Upper lobe of right lung (tissue), 1 donor: ENCODE measurements at regions not wholly inside any gene's neighbourhood (a gene's known extent, or its start where the extent isn't known, plus 50 kb on each side); places are given as distances from the start of the nearest gene placed in this dataset.

Experiments
- ATAC-seq: fragments of 200-7000 bp; cut with Tn5 transposase; one replicate; pipeline ENCODE4 v1.9.1; 2020; ENCODE audit warnings: mild to moderate bottlenecking, moderate library complexity
- DNase-seq: peaks from one replicate; pipeline ENCODE4 v3.0.0-alpha.2; 2020
- H3K27ac ChIP-seq: fragments of 200-600 bp; one replicate; pipeline ENCODE4 v1.8.0; 2022
- H3K27me3 ChIP-seq: fragments of 200-600 bp; one replicate; pipeline ENCODE4 v1.8.0; 2022; ENCODE audit warnings: mild to moderate bottlenecking
- H3K36me3 ChIP-seq: fragments of 200-600 bp; one replicate; pipeline ENCODE4 v1.8.0; 2022
- H3K4me1 ChIP-seq: fragments of 200-600 bp; one replicate; pipeline ENCODE4 v1.8.0; 2022
- H3K4me3 ChIP-seq: fragments of 200-600 bp; one replicate; pipeline ENCODE4 v1.8.0; 2022; ENCODE audit warnings: mild to moderate bottlenecking
- H3K9me3 ChIP-seq: fragments of 200-600 bp; one replicate; pipeline ENCODE4 v1.8.0; 2022
- CTCF ChIP-seq: fragments of 200-600 bp; IDR thresholded peaks from one replicate; pipeline ENCODE4 v1.8.0; 2022; ENCODE audit warnings: antibody characterized with exemption
- intact Hi-C: fragments of 100-400 bp; cut with DNase I; formaldehyde crosslinking; loops from one replicate; pipeline ENCODE4 v1.11.0; 2022
- donor health status: DM: no; HTN: yes; CAD: no; lungs with severe emphysema.

- DNase-seq (no peak), ATAC-seq (no peak)
- no peak overlapping the region for H3K4me3 ChIP-seq
- TF ChIP-seq CTCF = no peak
- intact Hi-C loops = no loop called here
- H3K36me3 ChIP-seq = no peaks in the 10 kb centered on the region
- no peaks in the 10 kb centered on the region for H3K4me1 ChIP-seq
- H3K9me3 ChIP-seq = peaks cover 4% of the 10 kb centered on the region
- H3K27me3 ChIP-seq = no peaks in the 10 kb centered on the region
- H3K27ac ChIP-seq = no peak overlapping the region
These were observed 330.7 kb downstream of the CDH26 start for GRCh38 chr20:60288945-60289344.

DNA sequence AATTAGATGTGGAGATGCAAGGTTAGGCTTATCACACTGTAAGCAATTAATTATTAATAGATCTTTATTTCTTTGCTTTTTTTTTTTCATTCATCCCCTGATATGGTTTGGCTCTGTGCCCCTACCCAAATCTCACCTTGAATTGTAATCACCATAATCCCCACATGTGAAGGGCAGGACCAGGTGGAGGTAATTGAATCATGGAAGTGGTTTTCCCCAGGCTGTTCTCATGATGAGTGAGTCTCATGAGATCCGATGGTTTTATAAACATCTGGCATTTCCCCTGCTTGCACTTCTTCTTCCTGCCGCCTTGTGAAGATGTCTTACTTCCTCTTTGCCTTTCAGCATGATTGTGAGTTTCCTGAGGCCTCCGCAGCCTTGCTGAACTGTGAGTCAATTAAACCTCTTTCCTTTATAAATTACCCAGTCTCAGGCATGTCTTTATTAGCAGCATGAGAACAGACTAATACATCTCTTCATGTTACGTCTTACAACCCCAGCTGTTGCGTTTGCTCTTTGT is 333.8 kb downstream of the CDH26 start:
- Histone ChIP-seq H3K36me3 (no peaks in the 10 kb centered on the region), H3K27me3 (no peaks in the 10 kb centered on the region), H3K27ac (no peak overlapping the region), H3K4me1 (no peaks in the 10 kb centered on the region), H3K9me3 (peaks cover 4% of the 10 kb centered on the region), H3K4me3 (no peak overlapping the region)
- TF ChIP-seq CTCF = no peak
- ATAC-seq = no peak
- DNase-seq = no peak
- intact Hi-C loops = no loop called here

GRCh38 chr20:60294632-60295031 is 336.4 kb downstream of the CDH26 start:
- intact Hi-C loops = no loop called here

DNA sequence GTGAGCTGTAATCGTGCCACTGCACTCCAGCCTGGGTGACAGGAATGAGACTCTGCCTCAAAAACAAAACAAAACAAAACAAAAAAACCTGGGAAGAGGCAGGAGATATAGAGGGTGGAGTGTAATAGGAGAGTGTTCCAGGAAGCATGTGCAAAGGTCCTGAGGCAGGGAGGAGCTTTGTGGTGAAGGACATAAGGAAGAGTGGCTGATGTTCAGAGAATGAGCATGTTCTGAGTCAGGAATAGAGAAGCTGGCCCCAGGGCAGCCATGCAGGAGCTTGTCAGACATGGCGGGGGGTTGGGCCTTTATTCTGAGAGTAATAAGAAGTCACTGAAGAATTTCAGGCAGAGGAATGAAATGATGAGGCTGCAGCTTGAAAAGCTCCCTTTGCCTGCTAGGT is 337.0 kb downstream of the CDH26 start:
- no peak overlapping the region for H3K27ac ChIP-seq
- no peaks in the 10 kb centered on the region for H3K36me3 ChIP-seq
- intact Hi-C loops = no loop called here
- no peak for TF ChIP-seq CTCF
- H3K4me1 ChIP-seq = no peaks in the 10 kb centered on the region
- DNase-seq = no peak
- no peak overlapping the region for H3K4me3 ChIP-seq
- H3K27me3 ChIP-seq = no peaks in the 10 kb centered on the region
- ATAC-seq = no peak
- H3K9me3 ChIP-seq = no peaks in the 10 kb centered on the region

More at GRCh38 chr20:60294632-60295031, 336.4 kb downstream of the CDH26 start:
- no peak for TF ChIP-seq CTCF
- Histone ChIP-seq H3K4me1 (no peaks in the 10 kb centered on the region), H3K27me3 (no peaks in the 10 kb centered on the region), H3K4me3 (no peak overlapping the region), H3K36me3 (no peaks in the 10 kb centered on the region), H3K27ac (no peak overlapping the region), H3K9me3 (peaks cover 4% of the 10 kb centered on the region)
- DNase-seq (no peak), ATAC-seq (no peak)

GRCh38 chr20:60297649-60298048 is 339.4 kb downstream of the CDH26 start:
- Histone ChIP-seq H3K27me3 (peaks cover 3% of the 10 kb centered on the region), H3K9me3 (no peaks in the 10 kb centered on the region), H3K4me1 (no peaks in the 10 kb centered on the region), H3K4me3 (no peak overlapping the region), H3K36me3 (no peaks in the 10 kb centered on the region), H3K27ac (no peak overlapping the region)
- intact Hi-C loops = no loop called here
- TF ChIP-seq CTCF = no peak
- ATAC-seq (peak; percentile 70), DNase-seq (no peak)

- Histone ChIP-seq H3K4me1 (no peaks in the 10 kb centered on the region), H3K36me3 (no peaks in the 10 kb centered on the region), H3K4me3 (no peak overlapping the region), H3K27ac (no peak overlapping the region), H3K27me3 (peaks cover 3% of the 10 kb centered on the region), H3K9me3 (no peaks in the 10 kb centered on the region)
- DNase-seq (no peak), ATAC-seq (no peak)
- intact Hi-C loops = no loop called here
- no peak for TF ChIP-seq CTCF
These were observed 340.4 kb downstream of the CDH26 start for GRCh38 chr20:60298647-60299046.
